Fibroblast of villous mesenchyme (primary cell): ENCODE measurements at regions not wholly inside any gene's neighbourhood (a gene's known extent, or its start where the extent isn't known, plus 50 kb on each side); places are given as distances from the start of the nearest gene placed in this dataset.

ENCODE experiments used
- DNase-seq: peaks from one replicate; pipeline ENCODE4 v3.0.0-alpha.2; 2010; ENCODE audit warnings: low read depth
- H3K4me3 ChIP-seq: 2 replicates; pipeline ENCODE4 v1.5.1; 2011; ENCODE audit warnings: low read depth, mild to moderate bottlenecking, low read length
- TF ChIP-seq, protein P1 (sequence below): IDR thresholded peaks from 2 replicates; pipeline ENCODE4 v1.5.1; 2012; ENCODE audit warnings: low read depth, mild to moderate bottlenecking, low read length; ENCODE audit not compliant: insufficient read depth

DNA sequence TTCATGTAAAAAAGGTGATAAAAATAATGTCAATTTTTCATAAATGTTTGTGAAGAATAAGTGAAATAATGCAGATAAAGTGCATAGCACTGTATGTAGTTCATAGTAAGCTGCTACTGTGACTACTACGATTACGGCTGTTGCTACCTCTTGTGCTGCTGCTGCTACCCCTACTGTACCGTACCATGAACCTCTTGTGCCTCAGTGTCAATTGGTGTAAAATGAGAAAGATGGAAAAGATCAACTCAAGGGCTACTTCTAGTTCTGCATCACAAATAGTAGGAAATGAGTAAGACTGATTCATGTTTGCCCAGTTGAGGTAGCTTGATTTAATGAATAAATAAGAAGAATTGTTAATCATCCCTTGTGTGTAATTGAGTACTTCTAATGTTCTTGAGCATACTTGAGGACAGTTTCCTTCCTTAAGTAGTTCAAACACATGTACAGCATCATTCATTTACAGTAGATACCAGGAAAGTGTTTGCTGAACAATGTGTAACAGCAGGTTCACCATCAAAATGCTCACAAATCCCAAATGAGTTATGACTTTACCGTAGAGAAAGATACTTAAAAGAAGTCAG, 200.0 kb upstream of the ATP10B start:
- DNase-seq, result no peak
- TF ChIP-seq, protein P1, sequence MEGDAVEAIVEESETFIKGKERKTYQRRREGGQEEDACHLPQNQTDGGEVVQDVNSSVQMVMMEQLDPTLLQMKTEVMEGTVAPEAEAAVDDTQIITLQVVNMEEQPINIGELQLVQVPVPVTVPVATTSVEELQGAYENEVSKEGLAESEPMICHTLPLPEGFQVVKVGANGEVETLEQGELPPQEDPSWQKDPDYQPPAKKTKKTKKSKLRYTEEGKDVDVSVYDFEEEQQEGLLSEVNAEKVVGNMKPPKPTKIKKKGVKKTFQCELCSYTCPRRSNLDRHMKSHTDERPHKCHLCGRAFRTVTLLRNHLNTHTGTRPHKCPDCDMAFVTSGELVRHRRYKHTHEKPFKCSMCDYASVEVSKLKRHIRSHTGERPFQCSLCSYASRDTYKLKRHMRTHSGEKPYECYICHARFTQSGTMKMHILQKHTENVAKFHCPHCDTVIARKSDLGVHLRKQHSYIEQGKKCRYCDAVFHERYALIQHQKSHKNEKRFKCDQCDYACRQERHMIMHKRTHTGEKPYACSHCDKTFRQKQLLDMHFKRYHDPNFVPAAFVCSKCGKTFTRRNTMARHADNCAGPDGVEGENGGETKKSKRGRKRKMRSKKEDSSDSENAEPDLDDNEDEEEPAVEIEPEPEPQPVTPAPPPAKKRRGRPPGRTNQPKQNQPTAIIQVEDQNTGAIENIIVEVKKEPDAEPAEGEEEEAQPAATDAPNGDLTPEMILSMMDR, result no peak
- no peak overlapping the region for H3K4me3 ChIP-seq

GRCh38 chr5:161047024-161047423, 195.0 kb upstream of the ATP10B start:
- no peak overlapping the region for H3K4me3 ChIP-seq
- TF ChIP-seq, protein P1, result no peak
- DNase-seq, result no peak

GRCh38 chr5:161042862-161043261, 190.9 kb upstream of the ATP10B start:
- TF ChIP-seq, protein P1, result no peak
- H3K4me3 ChIP-seq, result no peak overlapping the region
- DNase-seq, result no peak

- TF ChIP-seq, protein P1, result no peak
- DNase-seq, result no peak
Measured at GRCh38 chr5:161042443-161042842, 190.4 kb upstream of the ATP10B start.

GRCh38 chr5:161040818-161041217, 188.8 kb upstream of the ATP10B start:
- DNase-seq, result no peak
- H3K4me3 ChIP-seq, result no peak overlapping the region
- TF ChIP-seq, protein P1, result no peak

More at GRCh38 chr5:161042443-161042842, 190.4 kb upstream of the ATP10B start:
- no peak overlapping the region for H3K4me3 ChIP-seq

DNA sequence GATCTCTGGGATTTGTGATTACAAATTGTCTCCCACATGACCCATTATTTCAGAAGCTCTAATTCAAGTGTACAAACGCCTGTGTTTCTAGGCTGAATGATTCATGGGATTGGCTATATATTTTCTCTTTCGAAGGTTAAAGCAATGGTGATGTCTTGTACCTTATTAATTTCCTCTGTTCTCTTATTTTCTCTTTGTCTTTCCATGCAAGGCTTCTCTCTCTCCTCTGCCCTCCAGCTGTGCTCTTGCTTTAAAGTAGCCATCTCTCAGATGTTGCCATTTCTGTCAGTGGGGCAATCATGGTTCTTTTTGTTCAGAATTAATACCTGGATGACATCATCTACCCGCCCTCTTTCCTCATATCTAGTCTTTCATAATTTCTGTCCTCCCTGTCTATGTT, 184.3 kb upstream of the ATP10B start:
- no peak overlapping the region for H3K4me3 ChIP-seq
- TF ChIP-seq, protein P1, result no peak
- DNase-seq, result no peak

DNA sequence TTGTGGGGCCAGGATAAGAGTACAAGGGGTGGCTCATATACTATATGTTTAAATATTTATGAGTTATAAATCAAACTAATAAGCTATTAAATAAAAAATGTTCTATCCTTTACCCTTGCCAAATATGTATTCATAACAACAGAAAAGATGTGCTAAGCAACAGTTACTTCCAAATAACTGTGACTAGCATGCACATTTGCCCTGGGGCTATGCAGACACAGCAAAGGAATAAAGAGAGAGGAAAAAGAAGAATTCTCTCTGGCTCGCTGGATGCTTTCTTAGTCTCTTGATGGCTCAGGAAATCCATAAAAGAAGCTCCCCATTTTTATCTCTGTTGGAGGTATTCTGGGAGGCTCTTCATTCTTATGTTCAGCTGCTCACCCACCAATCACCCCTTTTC, 182.4 kb upstream of the ATP10B start:
- TF ChIP-seq, protein P1, result no peak
- DNase-seq, result no peak
- no peak overlapping the region for H3K4me3 ChIP-seq
